ENCODE measurements at regions not wholly inside any gene's neighbourhood (a gene's known extent, or its start where the extent isn't known, plus 50 kb on each side); places are given as distances from the start of the nearest gene placed in this dataset.

DNA sequence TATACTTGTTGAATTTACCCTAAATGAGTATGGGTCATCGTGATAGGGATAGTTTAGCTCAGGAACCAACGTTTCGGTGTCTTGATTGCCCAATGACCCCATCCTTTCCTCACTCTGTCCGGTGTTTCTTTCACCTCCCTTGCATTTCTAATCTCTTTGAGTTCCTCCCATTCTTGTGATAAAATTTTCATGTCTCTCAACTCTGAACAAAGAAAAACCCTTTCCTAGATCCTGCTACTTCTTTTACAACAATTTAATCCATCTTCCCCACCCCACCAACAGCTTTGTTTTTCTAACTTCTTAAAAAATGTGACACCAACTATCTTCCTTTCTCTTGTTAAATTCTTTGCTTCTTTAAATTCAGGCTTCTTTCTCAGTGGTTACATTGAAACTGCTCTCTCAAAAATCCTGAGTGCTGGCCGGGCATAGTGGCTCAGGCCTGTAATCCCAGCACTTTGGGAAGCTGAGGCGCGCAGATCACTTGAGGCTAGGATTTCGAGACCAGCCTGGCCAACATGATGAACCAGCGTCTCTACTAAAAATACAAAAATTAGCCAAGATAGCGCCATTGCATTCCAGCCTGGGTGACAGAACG, 130.3 kb upstream of the MINDY3 start:
- TF ChIP-seq, protein P1, sequence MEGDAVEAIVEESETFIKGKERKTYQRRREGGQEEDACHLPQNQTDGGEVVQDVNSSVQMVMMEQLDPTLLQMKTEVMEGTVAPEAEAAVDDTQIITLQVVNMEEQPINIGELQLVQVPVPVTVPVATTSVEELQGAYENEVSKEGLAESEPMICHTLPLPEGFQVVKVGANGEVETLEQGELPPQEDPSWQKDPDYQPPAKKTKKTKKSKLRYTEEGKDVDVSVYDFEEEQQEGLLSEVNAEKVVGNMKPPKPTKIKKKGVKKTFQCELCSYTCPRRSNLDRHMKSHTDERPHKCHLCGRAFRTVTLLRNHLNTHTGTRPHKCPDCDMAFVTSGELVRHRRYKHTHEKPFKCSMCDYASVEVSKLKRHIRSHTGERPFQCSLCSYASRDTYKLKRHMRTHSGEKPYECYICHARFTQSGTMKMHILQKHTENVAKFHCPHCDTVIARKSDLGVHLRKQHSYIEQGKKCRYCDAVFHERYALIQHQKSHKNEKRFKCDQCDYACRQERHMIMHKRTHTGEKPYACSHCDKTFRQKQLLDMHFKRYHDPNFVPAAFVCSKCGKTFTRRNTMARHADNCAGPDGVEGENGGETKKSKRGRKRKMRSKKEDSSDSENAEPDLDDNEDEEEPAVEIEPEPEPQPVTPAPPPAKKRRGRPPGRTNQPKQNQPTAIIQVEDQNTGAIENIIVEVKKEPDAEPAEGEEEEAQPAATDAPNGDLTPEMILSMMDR (IDR thresholded peaks at IDR 0.05; ENCODE audit: poor library complexity): no peak
- TF ChIP-seq EZH2 (IDR thresholded peaks at IDR 0.05; ENCODE audit: borderline replicate concordance): no peak

Data from hepatocyte (in vitro differentiated cells).